Keratinocyte (primary cell): ENCODE measurements at regions not wholly inside any gene's neighbourhood (a gene's known extent, or its start where the extent isn't known, plus 50 kb on each side); places are given as distances from the start of the nearest gene placed in this dataset.

ENCODE experiments used
- DNase-seq: peaks from one replicate; pipeline ENCODE4 v3.0.0-alpha.2; 2011; ENCODE audit warnings: low read depth, missing footprints, low spot score
- FAIRE-seq: peaks from 2 replicates; lab custom pipeline; 2011; peaks lifted over from hg19 to GRCh38; lab: Jason Lieb, UNC
- H2AFZ ChIP-seq: 2 replicates; pipeline ENCODE4 v1.6.0; 2012; ENCODE audit warnings: low read length, control low read depth, inconsistent platforms; ENCODE audit not compliant: control insufficient read depth
- H3K27ac ChIP-seq: 2 replicates; pipeline ENCODE4 v1.5.1; 2011; ENCODE audit warnings: low read length; ENCODE audit not compliant: control insufficient read depth, insufficient read depth
- H3K27me3 ChIP-seq: 3 replicates; pipeline ENCODE4 v1.6.0; 2011; ENCODE audit warnings: low read length; ENCODE audit not compliant: control insufficient read depth, insufficient read depth; ENCODE audit errors: extremely low read depth
- H3K36me3 ChIP-seq, 2 experiments: 2 replicates in 1 of 2; 3 replicates in 1 of 2; pipeline ENCODE4 v1.5.1; 2011; ENCODE audit warnings: low read length in 2 of 2, mild to moderate bottlenecking in 1 of 2; ENCODE audit not compliant: control insufficient read depth in 2 of 2, insufficient read depth in 2 of 2; ENCODE audit errors: extremely low read depth in 1 of 2
- H3K4me1 ChIP-seq: 3 replicates; pipeline ENCODE4 v1.5.1; 2011; ENCODE audit warnings: low read length; ENCODE audit not compliant: control insufficient read depth, insufficient read depth; ENCODE audit errors: extremely low read depth
- H3K4me2 ChIP-seq: 3 replicates; pipeline ENCODE4 v1.6.0; 2011; ENCODE audit warnings: low read depth, low read length; ENCODE audit not compliant: control insufficient read depth, insufficient read depth; ENCODE audit errors: extremely low read depth
- H3K4me3 ChIP-seq, 3 experiments: fragments of 200-600 bp in 1 of 3; sonication (generic) in 1 of 3; 2 replicates in 2 of 3; 3 replicates in 1 of 3; pipeline ENCODE4 v1.5.1; 2011 to 2016; ENCODE audit warnings: low read length in 3 of 3, mild to moderate bottlenecking in 3 of 3, control low read depth in 2 of 3, inconsistent platforms in 1 of 3, low read depth in 1 of 3, mixed read lengths in 1 of 3, mixed run types in 1 of 3, moderate library complexity in 1 of 3; ENCODE audit not compliant: control insufficient read depth in 2 of 3, insufficient read depth in 2 of 3; ENCODE audit errors: extremely low read depth in 1 of 3
- H3K79me2 ChIP-seq: 2 replicates; pipeline ENCODE4 v1.6.0; 2012; ENCODE audit warnings: low read length; ENCODE audit not compliant: control insufficient read depth, insufficient read depth
- H3K9ac ChIP-seq: 3 replicates; pipeline ENCODE4 v1.6.0; 2011; ENCODE audit warnings: low read length; ENCODE audit not compliant: control insufficient read depth, insufficient read depth; ENCODE audit errors: extremely low read depth
- H3K9me1 ChIP-seq: 3 replicates; pipeline ENCODE4 v1.6.0; 2011; ENCODE audit warnings: low read length; ENCODE audit not compliant: control insufficient read depth, insufficient read depth; ENCODE audit errors: extremely low read depth
- H3K9me3 ChIP-seq: 2 replicates; pipeline ENCODE4 v1.5.1; 2012; ENCODE audit warnings: low read depth, low read length; ENCODE audit not compliant: control insufficient read depth
- H4K20me1 ChIP-seq: 3 replicates; pipeline ENCODE4 v1.6.0; 2011; ENCODE audit warnings: low read length; ENCODE audit not compliant: control insufficient read depth, insufficient read depth; ENCODE audit errors: extremely low read depth
- EZH2 ChIP-seq: IDR thresholded peaks from one replicate; pipeline ENCODE4 v1.6.1; 2012; ENCODE audit warnings: inconsistent platforms, mild to moderate bottlenecking, low read length, moderate library complexity
- dilution Hi-C: fragments of 300-500 bp; cut with MboI; formaldehyde crosslinking; loops from one replicate; pipeline ENCODE4 v1.7.0; 2020; ENCODE audit warnings: low sequenced_read_pairs; ENCODE audit not compliant: extremely low pct_ligation_motif_present
- TF ChIP-seq, protein P1 (sequence below), 3 experiments: IDR thresholded peaks in 1 of 3; conservative IDR thresholded peaks in 1 of 3; optimal IDR thresholded peaks in 1 of 3; 2 replicates in 2 of 3; 3 replicates in 1 of 3; pipeline versions ENCODE3 to v1.5.1; 2011; ENCODE audit warnings: low read length in 3 of 3, mild to moderate bottlenecking in 3 of 3, moderate library complexity in 2 of 3, control low read depth in 1 of 3, inconsistent platforms in 1 of 3; ENCODE audit not compliant: insufficient read depth in 2 of 3; ENCODE audit errors: extremely low read depth in 1 of 3

GRCh38 chr5:38794986-38795385 lies 50.8 kb upstream of the OSMR start:
- FAIRE-seq, result no peak
- Histone ChIP-seq H3K9me1 (no peaks in the 10 kb centered on the region), H3K9me3 (no peaks in the 10 kb centered on the region), H3K9ac (no peak overlapping the region), H3K79me2 (no peaks in the 10 kb centered on the region), H4K20me1 (no peaks in the 10 kb centered on the region), H3K27me3 (no peaks in the 10 kb centered on the region), H3K36me3 (no peaks in the 10 kb centered on the region), H3K4me3 (no peak overlapping the region), H3K4me2 (no peak overlapping the region), H3K27ac (no peak overlapping the region), H3K4me1 (no peaks in the 10 kb centered on the region), H2AFZ (no peak overlapping the region)
- dilution Hi-C loops, result no loop called here
- no peak for DNase-seq
- TF ChIP-seq EZH2, result no peak
- TF ChIP-seq, protein P1, sequence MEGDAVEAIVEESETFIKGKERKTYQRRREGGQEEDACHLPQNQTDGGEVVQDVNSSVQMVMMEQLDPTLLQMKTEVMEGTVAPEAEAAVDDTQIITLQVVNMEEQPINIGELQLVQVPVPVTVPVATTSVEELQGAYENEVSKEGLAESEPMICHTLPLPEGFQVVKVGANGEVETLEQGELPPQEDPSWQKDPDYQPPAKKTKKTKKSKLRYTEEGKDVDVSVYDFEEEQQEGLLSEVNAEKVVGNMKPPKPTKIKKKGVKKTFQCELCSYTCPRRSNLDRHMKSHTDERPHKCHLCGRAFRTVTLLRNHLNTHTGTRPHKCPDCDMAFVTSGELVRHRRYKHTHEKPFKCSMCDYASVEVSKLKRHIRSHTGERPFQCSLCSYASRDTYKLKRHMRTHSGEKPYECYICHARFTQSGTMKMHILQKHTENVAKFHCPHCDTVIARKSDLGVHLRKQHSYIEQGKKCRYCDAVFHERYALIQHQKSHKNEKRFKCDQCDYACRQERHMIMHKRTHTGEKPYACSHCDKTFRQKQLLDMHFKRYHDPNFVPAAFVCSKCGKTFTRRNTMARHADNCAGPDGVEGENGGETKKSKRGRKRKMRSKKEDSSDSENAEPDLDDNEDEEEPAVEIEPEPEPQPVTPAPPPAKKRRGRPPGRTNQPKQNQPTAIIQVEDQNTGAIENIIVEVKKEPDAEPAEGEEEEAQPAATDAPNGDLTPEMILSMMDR (optimal IDR thresholded peaks at IDR 0.05 in 1 of 3, IDR thresholded peaks at IDR 0.05 in 1 of 3, conservative IDR thresholded peaks at IDR 0.05 in 1 of 3; ENCODE audit: extremely low read depth in 1 of 3, insufficient read depth in 2 of 3, low read length in 3 of 3), result no peak

- no peaks in the 10 kb centered on the region for H3K27me3 ChIP-seq
- FAIRE-seq, result no peak
- H3K9ac ChIP-seq, result no peak overlapping the region
- H4K20me1 ChIP-seq, result no peaks in the 10 kb centered on the region
- no peak overlapping the region for H2AFZ ChIP-seq
- no peaks in the 10 kb centered on the region for H3K9me1 ChIP-seq
- no peak overlapping the region for H3K4me3 ChIP-seq
- no peak overlapping the region for H3K4me2 ChIP-seq
- no peaks in the 10 kb centered on the region for H3K9me3 ChIP-seq
- no peak for TF ChIP-seq EZH2
- TF ChIP-seq, protein P1 (optimal IDR thresholded peaks at IDR 0.05 in 1 of 3, IDR thresholded peaks at IDR 0.05 in 1 of 3, conservative IDR thresholded peaks at IDR 0.05 in 1 of 3; ENCODE audit: extremely low read depth in 1 of 3, insufficient read depth in 2 of 3, low read length in 3 of 3), result no peak
- no peak overlapping the region for H3K27ac ChIP-seq
- H3K4me1 ChIP-seq, result no peaks in the 10 kb centered on the region
- no peaks in the 10 kb centered on the region for H3K36me3 ChIP-seq
- dilution Hi-C loops, result no loop called here
- no peaks in the 10 kb centered on the region for H3K79me2 ChIP-seq
- DNase-seq, result no peak
Observed at GRCh38 chr5:38795986-38796741, 49.6 kb upstream of the OSMR start.
